ENCODE measurements at regions not wholly inside any gene's neighbourhood (a gene's known extent, or its start where the extent isn't known, plus 50 kb on each side); places are given as distances from the start of the nearest gene placed in this dataset.
A peak's percentile ranks its signal among the peaks of the same experiment; 100 is the strongest.

DNA sequence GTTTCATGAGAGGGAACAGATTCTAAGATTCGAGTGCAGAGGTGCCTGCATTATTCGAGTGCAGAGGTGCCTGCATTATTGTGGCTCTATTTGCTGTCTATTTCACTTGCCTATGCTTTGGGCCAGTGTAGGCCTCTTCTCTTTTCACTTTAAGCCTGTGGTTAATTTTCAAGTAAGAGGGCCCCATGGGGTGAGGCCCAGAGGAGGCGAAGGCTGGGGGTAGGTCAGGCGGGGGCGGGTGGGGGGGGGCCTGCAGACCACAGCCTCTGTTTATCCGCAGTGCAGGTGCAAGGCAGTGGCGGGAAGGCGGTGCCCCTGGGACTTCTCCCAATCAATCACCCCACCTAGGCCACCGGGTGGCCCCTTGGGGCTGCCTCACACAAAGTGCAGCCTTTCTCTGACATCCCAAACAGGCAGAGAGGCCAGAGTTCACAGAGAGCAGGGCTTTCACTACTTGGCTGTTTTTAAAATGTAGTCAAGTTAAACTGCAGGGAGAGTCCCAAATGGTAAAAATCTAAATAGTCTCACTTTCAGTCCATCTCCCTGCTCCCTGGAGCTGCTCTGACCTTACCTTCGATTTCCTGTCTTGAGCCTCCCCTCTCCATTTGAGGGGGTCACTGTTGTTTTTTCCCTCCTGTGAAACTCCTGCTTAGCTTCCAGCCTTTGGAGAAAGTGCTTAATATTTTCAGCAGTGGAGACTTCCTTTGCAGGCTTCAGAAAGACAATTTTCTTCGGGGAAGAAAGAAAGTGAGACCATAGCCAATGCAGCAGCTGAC lies 249.0 kb downstream of the DLEU7 start:
- Histone ChIP-seq H3K4me3 (ENCODE audit: low read depth, low read length, poor library complexity, severe bottlenecking) (peak overlapping the region; percentile 15), H3K9ac (ENCODE audit: low read length) (peak overlapping the region; percentile 80)

DNA sequence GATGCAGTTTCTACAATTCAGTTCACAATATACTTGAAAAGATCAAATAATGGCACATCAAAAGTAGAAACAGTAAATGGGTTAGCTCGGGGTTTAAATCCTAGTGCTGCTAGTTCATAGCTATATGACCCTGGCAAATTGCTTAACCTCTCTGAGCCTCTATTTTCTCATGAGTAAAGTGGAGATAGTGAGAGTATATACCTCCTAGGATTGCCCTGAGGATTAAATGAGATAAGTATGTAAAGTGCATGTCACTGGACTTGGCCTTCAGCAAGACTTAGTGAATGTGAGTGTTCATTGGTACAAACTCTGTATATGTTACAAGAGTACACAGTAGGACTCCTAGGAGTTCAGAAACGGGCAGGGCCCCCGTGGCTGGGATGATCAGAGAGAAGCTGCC lies 248.3 kb downstream of the DLEU7 start:
- Histone ChIP-seq H3K4me2 (ENCODE audit: low read length) (peak overlapping the region; percentile 57), H3K9ac (ENCODE audit: low read length) (peak overlapping the region; percentile 80), H3K9me3 (ENCODE audit: low read length) (no peaks in the 10 kb centered on the region), H3K9me2 (ENCODE audit: low read depth, low read length) (no peaks in the 10 kb centered on the region), H3K36me3 (ENCODE audit: insufficient read depth, low read length) (no peaks in the 10 kb centered on the region), H3K27me3 (ENCODE audit: insufficient read depth, low read length) (no peaks in the 10 kb centered on the region), H3F3A (ENCODE audit: insufficient read depth, low read length) (peaks cover 11% of the 10 kb centered on the region; the same call in 1 of the 2 replicates), H3K4me3 (ENCODE audit: low read depth, low read length, poor library complexity, severe bottlenecking) (no peak overlapping the region), H3K79me2 (ENCODE audit: insufficient read depth, low read length) (no peaks in the 10 kb centered on the region), H4K20me1 (ENCODE audit: insufficient read depth, low read length) (no peaks in the 10 kb centered on the region), H2AFZ (ENCODE audit: low read length) (no peak overlapping the region), H3K4me1 (ENCODE audit: insufficient read depth, low read length, severe bottlenecking) (peaks cover 95% of the 10 kb centered on the region), H3K27ac (ENCODE audit: low read depth, low read length, poor library complexity, severe bottlenecking) (peak overlapping the region; percentile 100)
- TF ChIP-seq, protein P1, sequence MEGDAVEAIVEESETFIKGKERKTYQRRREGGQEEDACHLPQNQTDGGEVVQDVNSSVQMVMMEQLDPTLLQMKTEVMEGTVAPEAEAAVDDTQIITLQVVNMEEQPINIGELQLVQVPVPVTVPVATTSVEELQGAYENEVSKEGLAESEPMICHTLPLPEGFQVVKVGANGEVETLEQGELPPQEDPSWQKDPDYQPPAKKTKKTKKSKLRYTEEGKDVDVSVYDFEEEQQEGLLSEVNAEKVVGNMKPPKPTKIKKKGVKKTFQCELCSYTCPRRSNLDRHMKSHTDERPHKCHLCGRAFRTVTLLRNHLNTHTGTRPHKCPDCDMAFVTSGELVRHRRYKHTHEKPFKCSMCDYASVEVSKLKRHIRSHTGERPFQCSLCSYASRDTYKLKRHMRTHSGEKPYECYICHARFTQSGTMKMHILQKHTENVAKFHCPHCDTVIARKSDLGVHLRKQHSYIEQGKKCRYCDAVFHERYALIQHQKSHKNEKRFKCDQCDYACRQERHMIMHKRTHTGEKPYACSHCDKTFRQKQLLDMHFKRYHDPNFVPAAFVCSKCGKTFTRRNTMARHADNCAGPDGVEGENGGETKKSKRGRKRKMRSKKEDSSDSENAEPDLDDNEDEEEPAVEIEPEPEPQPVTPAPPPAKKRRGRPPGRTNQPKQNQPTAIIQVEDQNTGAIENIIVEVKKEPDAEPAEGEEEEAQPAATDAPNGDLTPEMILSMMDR (IDR thresholded peaks at IDR 0.05; ENCODE audit: low read length) = no peak
- TF ChIP-seq EZH2 (IDR thresholded peaks at IDR 0.05; ENCODE audit: borderline replicate concordance, low read length) = no peak

More for the DNA sequence above, 249.0 kb downstream of the DLEU7 start:
- Histone ChIP-seq H3F3A (ENCODE audit: insufficient read depth, low read length) (peaks cover 8% of the 10 kb centered on the region; the same call in 1 of the 2 replicates), H3K4me1 (ENCODE audit: insufficient read depth, low read length, severe bottlenecking) (peaks cover 95% of the 10 kb centered on the region), H3K36me3 (ENCODE audit: insufficient read depth, low read length) (no peaks in the 10 kb centered on the region), H3K9me2 (ENCODE audit: low read depth, low read length) (no peaks in the 10 kb centered on the region), H3K27ac (ENCODE audit: low read depth, low read length, poor library complexity, severe bottlenecking) (peak overlapping the region; percentile 100), H3K9me3 (ENCODE audit: low read length) (no peaks in the 10 kb centered on the region), H4K20me1 (ENCODE audit: insufficient read depth, low read length) (no peaks in the 10 kb centered on the region), H2AFZ (ENCODE audit: low read length) (no peak overlapping the region), H3K27me3 (ENCODE audit: insufficient read depth, low read length) (no peaks in the 10 kb centered on the region), H3K4me2 (ENCODE audit: low read length) (peak overlapping the region; percentile 57), H3K79me2 (ENCODE audit: insufficient read depth, low read length) (no peaks in the 10 kb centered on the region)
- TF ChIP-seq, protein P1 (IDR thresholded peaks at IDR 0.05; ENCODE audit: low read length) = no peak
- no peak for TF ChIP-seq EZH2 (IDR thresholded peaks at IDR 0.05; ENCODE audit: borderline replicate concordance, low read length)

DNA sequence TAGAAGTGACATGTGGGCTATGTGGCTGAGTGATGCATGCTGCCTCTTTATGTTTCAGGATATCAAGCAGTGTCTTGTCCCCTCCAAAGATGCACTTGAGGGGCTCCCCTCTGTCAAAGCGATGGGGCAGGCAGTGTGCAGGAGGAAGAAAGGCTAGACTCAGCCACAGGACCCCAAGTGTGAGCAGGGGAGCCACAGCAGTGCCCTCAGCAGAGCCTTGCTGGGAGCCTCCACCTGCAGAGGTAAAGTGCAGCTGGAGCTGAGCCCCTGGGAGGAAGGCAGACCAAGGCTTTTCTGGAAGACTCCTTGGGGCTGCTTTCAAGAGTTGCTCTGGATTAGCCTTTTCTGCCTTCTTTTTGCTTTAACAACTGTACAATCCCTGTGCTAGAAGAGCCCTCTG lies 247.3 kb downstream of the DLEU7 start:
- Histone ChIP-seq H3K27me3 (ENCODE audit: insufficient read depth, low read length) (no peaks in the 10 kb centered on the region), H3K27ac (ENCODE audit: low read depth, low read length, poor library complexity, severe bottlenecking) (peak overlapping the region; percentile 100), H3K9me3 (ENCODE audit: low read length) (no peaks in the 10 kb centered on the region), H3F3A (ENCODE audit: insufficient read depth, low read length) (peaks cover 11% of the 10 kb centered on the region; the same call in 1 of the 2 replicates), H3K4me3 (ENCODE audit: low read depth, low read length, poor library complexity, severe bottlenecking) (no peak overlapping the region), H3K9me2 (ENCODE audit: low read depth, low read length) (no peaks in the 10 kb centered on the region), H3K4me1 (ENCODE audit: insufficient read depth, low read length, severe bottlenecking) (peaks cover 99% of the 10 kb centered on the region), H4K20me1 (ENCODE audit: insufficient read depth, low read length) (no peaks in the 10 kb centered on the region), H3K4me2 (ENCODE audit: low read length) (peak overlapping the region; percentile 57; the same call in 1 of the 2 replicates), H2AFZ (ENCODE audit: low read length) (no peak overlapping the region), H3K9ac (ENCODE audit: low read length) (peak overlapping the region; percentile 80), H3K79me2 (ENCODE audit: insufficient read depth, low read length) (no peaks in the 10 kb centered on the region), H3K36me3 (ENCODE audit: insufficient read depth, low read length) (no peaks in the 10 kb centered on the region)
- no peak for TF ChIP-seq EZH2 (IDR thresholded peaks at IDR 0.05; ENCODE audit: borderline replicate concordance, low read length)
- TF ChIP-seq, protein P1 (IDR thresholded peaks at IDR 0.05; ENCODE audit: low read length) = no peak

Measured in OCI-LY1 (cell line).